DND-41 (cell line): ENCODE measurements at regions not wholly inside any gene's neighbourhood (a gene's known extent, or its start where the extent isn't known, plus 50 kb on each side); places are given as distances from the start of the nearest gene placed in this dataset.
A peak's percentile ranks its signal among the peaks of the same experiment; 100 is the strongest.
"Not testable (repeated sequence)": the region's sequence is repeated elsewhere in the genome, so short reads cannot be mapped to it uniquely, and the experiment has no call there.

Experiments used
- ATAC-seq: fragments of 200-7000 bp; cut with Tn5 transposase; 3 replicates; pipeline ENCODE4 v1.9.1; 2021; ENCODE audit warnings: low read depth; ENCODE audit not compliant: insufficient read depth
- DNase-seq: peaks from one replicate; pipeline ENCODE4 v3.0.0-alpha.2; 2020
- H2AFZ ChIP-seq: 2 replicates; pipeline ENCODE4 v1.6.0; 2012; ENCODE audit warnings: low read depth, low read length
- H3K27ac ChIP-seq: 2 replicates; pipeline ENCODE4 v1.5.1; 2012; ENCODE audit warnings: low read length, inconsistent platforms
- H3K27me3 ChIP-seq: fragments of 200-600 bp; sonication (generic); 2 replicates; pipeline ENCODE4 v1.6.0; 2012; ENCODE audit warnings: low read length, mild to moderate bottlenecking, inconsistent platforms; ENCODE audit not compliant: insufficient read depth, poor library complexity
- H3K36me3 ChIP-seq: 2 replicates; pipeline ENCODE4 v1.5.1; 2012; ENCODE audit warnings: low read length, inconsistent platforms; ENCODE audit not compliant: insufficient read depth
- H3K4me1 ChIP-seq: 2 replicates; pipeline ENCODE4 v1.5.1; 2012; ENCODE audit warnings: mild to moderate bottlenecking, low read length; ENCODE audit not compliant: insufficient read depth
- H3K4me2 ChIP-seq: 2 replicates; pipeline ENCODE4 v1.6.0; 2012; ENCODE audit warnings: mild to moderate bottlenecking, moderate library complexity, low read length, inconsistent platforms; ENCODE audit not compliant: insufficient read depth
- H3K4me3 ChIP-seq, 2 experiments: fragments of 200-600 bp in 1 of 2; shearing (Covaris generic) in 1 of 2; 2 replicates each; pipeline ENCODE4 v1.5.1; 2012 to 2016; ENCODE audit warnings: inconsistent platforms in 2 of 2, low read length in 2 of 2, mild to moderate bottlenecking in 2 of 2, low read depth in 1 of 2, moderate library complexity in 1 of 2
- H3K79me2 ChIP-seq: 2 replicates; pipeline ENCODE4 v1.6.0; 2012; ENCODE audit warnings: low read length, inconsistent platforms; ENCODE audit not compliant: insufficient read depth
- H3K9ac ChIP-seq: 2 replicates; pipeline ENCODE4 v1.6.0; 2012; ENCODE audit warnings: low read depth, mild to moderate bottlenecking, inconsistent platforms, low read length, moderate library complexity
- H3K9me3 ChIP-seq: 2 replicates; pipeline ENCODE4 v1.5.1; 2012; ENCODE audit warnings: low read length, moderate library complexity, mild to moderate bottlenecking, inconsistent platforms; ENCODE audit not compliant: insufficient read depth, severe bottlenecking
- H4K20me1 ChIP-seq: 2 replicates; pipeline ENCODE4 v1.6.0; 2012; ENCODE audit warnings: low read length; ENCODE audit not compliant: insufficient read depth
- CTCF ChIP-seq: IDR thresholded peaks from 2 replicates; pipeline ENCODE4 v1.5.1; 2012; ENCODE audit warnings: borderline replicate concordance, low read length, moderate library complexity, mild to moderate bottlenecking; ENCODE audit not compliant: poor library complexity, severe bottlenecking; ENCODE audit errors: extremely low read depth
- EZH2 ChIP-seq: IDR thresholded peaks from 3 replicates; pipeline ENCODE4 v1.6.1; 2012; ENCODE audit warnings: borderline replicate concordance, low read depth, mild to moderate bottlenecking, moderate library complexity, low read length, inconsistent platforms; ENCODE audit not compliant: severe bottlenecking

GRCh38 chr4:173991814-173992213 is 291.7 kb downstream of the FBXO8 start:
- Histone ChIP-seq H4K20me1 (no peaks in the 10 kb centered on the region), H3K4me1 (no peaks in the 10 kb centered on the region), H3K36me3 (no peaks in the 10 kb centered on the region), H3K27ac (no peak overlapping the region), H3K9ac (no peak overlapping the region), H2AFZ (no peak overlapping the region), H3K79me2 (no peaks in the 10 kb centered on the region), H3K9me3 (no peaks in the 10 kb centered on the region), H3K4me3 (no peak overlapping the region), H3K27me3 (no peaks in the 10 kb centered on the region), H3K4me2 (no peak overlapping the region)
- ATAC-seq (no peak), DNase-seq (no peak)
- no peak for TF ChIP-seq CTCF
- no peak for TF ChIP-seq EZH2

- Histone ChIP-seq H3K4me1 (no peaks in the 10 kb centered on the region), H3K79me2 (no peaks in the 10 kb centered on the region), H3K4me3 (no peak overlapping the region), H3K4me2 (no peak overlapping the region), H3K27me3 (no peaks in the 10 kb centered on the region), H3K9ac (no peak overlapping the region), H2AFZ (no peak overlapping the region), H3K27ac (no peak overlapping the region), H3K9me3 (no peaks in the 10 kb centered on the region), H3K36me3 (no peaks in the 10 kb centered on the region), H4K20me1 (no peaks in the 10 kb centered on the region)
- no peak for TF ChIP-seq CTCF
- no peak for TF ChIP-seq EZH2
- DNase-seq (no peak), ATAC-seq (no peak)
Measured at GRCh38 chr4:173991316-173991715, 292.2 kb downstream of the FBXO8 start.

GRCh38 chr4:173990869-173991210 is 292.6 kb downstream of the FBXO8 start:
- H3K36me3 ChIP-seq = no peaks in the 10 kb centered on the region
- H3K27me3 ChIP-seq = no peaks in the 10 kb centered on the region
- H2AFZ ChIP-seq = no peak overlapping the region
- H3K79me2 ChIP-seq = no peaks in the 10 kb centered on the region
- TF ChIP-seq EZH2 (no peak), CTCF (no peak)
- H3K4me3 ChIP-seq = no peak overlapping the region
- no peak for DNase-seq
- no peaks in the 10 kb centered on the region for H3K9me3 ChIP-seq
- H3K27ac ChIP-seq = no peak overlapping the region
- H4K20me1 ChIP-seq = no peaks in the 10 kb centered on the region
- no peak for ATAC-seq
- no peak overlapping the region for H3K4me2 ChIP-seq
- no peaks in the 10 kb centered on the region for H3K4me1 ChIP-seq
- no peak overlapping the region for H3K9ac ChIP-seq

GRCh38 chr4:173990126-173990868 is 293.2 kb downstream of the FBXO8 start:
- Histone ChIP-seq H2AFZ (no peak overlapping the region), H3K4me1 (no peaks in the 10 kb centered on the region), H3K9me3 (no peaks in the 10 kb centered on the region), H3K4me3 (no peak overlapping the region), H3K4me2 (no peak overlapping the region), H3K79me2 (no peaks in the 10 kb centered on the region), H3K27ac (no peak overlapping the region), H3K27me3 (no peaks in the 10 kb centered on the region), H4K20me1 (no peaks in the 10 kb centered on the region), H3K9ac (no peak overlapping the region), H3K36me3 (no peaks in the 10 kb centered on the region)
- DNase-seq = no peak
- TF ChIP-seq CTCF (peak; percentile 46), EZH2 (no peak)
- no peak for ATAC-seq

GRCh38 chr4:173963523-173963922 is 319.9 kb downstream of the FBXO8 start:
- H3K79me2 ChIP-seq = not testable (repeated sequence)

More at GRCh38 chr4:173963523-173963922, 319.9 kb downstream of the FBXO8 start:
- not testable (repeated sequence) for H3K36me3 ChIP-seq, ATAC-seq, H2AFZ ChIP-seq, H3K9ac ChIP-seq, H3K27ac ChIP-seq, H3K9me3 ChIP-seq, DNase-seq, H3K4me1 ChIP-seq, H3K4me2 ChIP-seq, H4K20me1 ChIP-seq, H3K4me3 ChIP-seq, H3K27me3 ChIP-seq
